Esophagus squamous epithelium (tissue), 4 donors: ENCODE measurements at regions not wholly inside any gene's neighbourhood (a gene's known extent, or its start where the extent isn't known, plus 50 kb on each side); places are given as distances from the start of the nearest gene placed in this dataset.

Experiments used
- POLR2A ChIP-seq, 4 donors: fragments of 450-650 bp; IDR thresholded peaks; one replicate each; pipeline ENCODE4 v1.6.1; 2017; ENCODE audit warnings: antibody characterized with exemption in 4 of 4, mild to moderate bottlenecking in 4 of 4, moderate library complexity in 3 of 4
- TF ChIP-seq, protein P1 (sequence below), 6 experiments: fragments of 450-650 bp in 4 of 6; fragments of 200-600 bp in 2 of 6; sonication (generic) in 2 of 6; IDR thresholded peaks; one replicate each; pipeline ENCODE4 v1.5.1; 2016 to 2019; ENCODE audit warnings: antibody characterized with exemption in 6 of 6, mild to moderate bottlenecking in 4 of 6, moderate library complexity in 4 of 6

- TF ChIP-seq POLR2A (IDR thresholded peaks at IDR 0.05): no peak
- TF ChIP-seq, protein P1, sequence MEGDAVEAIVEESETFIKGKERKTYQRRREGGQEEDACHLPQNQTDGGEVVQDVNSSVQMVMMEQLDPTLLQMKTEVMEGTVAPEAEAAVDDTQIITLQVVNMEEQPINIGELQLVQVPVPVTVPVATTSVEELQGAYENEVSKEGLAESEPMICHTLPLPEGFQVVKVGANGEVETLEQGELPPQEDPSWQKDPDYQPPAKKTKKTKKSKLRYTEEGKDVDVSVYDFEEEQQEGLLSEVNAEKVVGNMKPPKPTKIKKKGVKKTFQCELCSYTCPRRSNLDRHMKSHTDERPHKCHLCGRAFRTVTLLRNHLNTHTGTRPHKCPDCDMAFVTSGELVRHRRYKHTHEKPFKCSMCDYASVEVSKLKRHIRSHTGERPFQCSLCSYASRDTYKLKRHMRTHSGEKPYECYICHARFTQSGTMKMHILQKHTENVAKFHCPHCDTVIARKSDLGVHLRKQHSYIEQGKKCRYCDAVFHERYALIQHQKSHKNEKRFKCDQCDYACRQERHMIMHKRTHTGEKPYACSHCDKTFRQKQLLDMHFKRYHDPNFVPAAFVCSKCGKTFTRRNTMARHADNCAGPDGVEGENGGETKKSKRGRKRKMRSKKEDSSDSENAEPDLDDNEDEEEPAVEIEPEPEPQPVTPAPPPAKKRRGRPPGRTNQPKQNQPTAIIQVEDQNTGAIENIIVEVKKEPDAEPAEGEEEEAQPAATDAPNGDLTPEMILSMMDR (IDR thresholded peaks at IDR 0.05): no peak
Measured at GRCh38 chr5:8058616-8059190, 189.8 kb downstream of the MTRR start.
